Sciatic nerve (tissue), 2 donors: ENCODE measurements at regions not wholly inside any gene's neighbourhood (a gene's known extent, or its start where the extent isn't known, plus 50 kb on each side); places are given as distances from the start of the nearest gene placed in this dataset.
A peak's percentile ranks its signal among the peaks of the same experiment; 100 is the strongest.

ENCODE experiments used
- ATAC-seq: fragments of 200-7000 bp; cut with Tn5 transposase; one replicate; pipeline ENCODE4 v1.9.1; 2020; ENCODE audit warnings: mild to moderate bottlenecking, moderate library complexity
- DNase-seq: peaks from one replicate; pipeline ENCODE4 v3.0.0-alpha.2; 2020; ENCODE audit warnings: low spot score
- intact Hi-C: fragments of 100-400 bp; cut with DNase I; formaldehyde crosslinking; loops from one replicate; pipeline ENCODE4 v1.14.2; 2022
- donor health status: DM: no; HTN: no; CAD: no.
- donor health status: DM: no; HTN: no; CAD: no.

- no peak for DNase-seq
- no peak for ATAC-seq
- intact Hi-C loops: no loop called here
Measured at GRCh38 chr21:38897532-38898421, 92.0 kb downstream of the ETS2 start.

GRCh38 chr21:38894899-38895298, 89.2 kb downstream of the ETS2 start:
- intact Hi-C loops: no loop called here
- no peak for DNase-seq
- no peak for ATAC-seq

GRCh38 chr21:38888991-38889561, 83.3 kb downstream of the ETS2 start:
- DNase-seq (no peak), ATAC-seq (peak; percentile 60)
- intact Hi-C loops: no loop called here

GRCh38 chr21:38887749-38888148, 82.0 kb downstream of the ETS2 start:
- DNase-seq: no peak
- intact Hi-C loops: no loop called here
- ATAC-seq: no peak

- ATAC-seq: no peak
- no peak for DNase-seq
- intact Hi-C loops: no loop called here
Measured at GRCh38 chr21:38887062-38887686, 81.4 kb downstream of the ETS2 start.

GRCh38 chr21:38885909-38886308, 80.2 kb downstream of the ETS2 start:
- ATAC-seq: no peak
- intact Hi-C loops: no loop called here
- no peak for DNase-seq

- intact Hi-C loops: no loop called here
- DNase-seq (no peak), ATAC-seq (no peak)
Measured at GRCh38 chr21:38884440-38884839, 78.7 kb downstream of the ETS2 start.

- DNase-seq (no peak), ATAC-seq (no peak)
- intact Hi-C loops: no loop called here
Measured at GRCh38 chr21:38883142-38883541, 77.4 kb downstream of the ETS2 start.

- intact Hi-C loops: no loop called here
Measured at GRCh38 chr21:38881131-38881530, 75.4 kb downstream of the ETS2 start.

GRCh38 chr21:38880577-38880966, 74.8 kb downstream of the ETS2 start:
- intact Hi-C loops: no loop called here
- no peak for ATAC-seq
- DNase-seq: no peak

More at GRCh38 chr21:38881131-38881530, 75.4 kb downstream of the ETS2 start:
- ATAC-seq (no peak), DNase-seq (no peak)

- DNase-seq (no peak), ATAC-seq (no peak)
- intact Hi-C loops: no loop called here
Measured at GRCh38 chr21:38879912-38880576, 74.3 kb downstream of the ETS2 start.

- ATAC-seq: peak; percentile 22
- intact Hi-C loops: no loop called here
- no peak for DNase-seq
Measured at GRCh38 chr21:38878379-38879179, 72.8 kb downstream of the ETS2 start.

- no peak for DNase-seq
- intact Hi-C loops: no loop called here
- no peak for ATAC-seq
Measured at GRCh38 chr21:38875694-38876492, 70.2 kb downstream of the ETS2 start.
